BLaER1 treated with 17β-estradiol and CSF1 and Interleukin-3, amounts not matched to agents 10 nM and 100 nM (cell line): ENCODE measurements at regions not wholly inside any gene's neighbourhood (a gene's known extent, or its start where the extent isn't known, plus 50 kb on each side); places are given as distances from the start of the nearest gene placed in this dataset.

ENCODE experiments used
- H3K27ac ChIP-seq, 11 experiments: shearing (Covaris generic); formaldehyde crosslinking; 2 replicates each; pipeline ENCODE4 v1.8.1; 2022
- H3K27me3 ChIP-seq, 11 experiments: shearing (Covaris generic); formaldehyde crosslinking; 2 replicates each; pipeline ENCODE4 v1.8.1; 2022
- H3K36me3 ChIP-seq, 11 experiments: shearing (Covaris generic); formaldehyde crosslinking; 2 replicates each; pipeline ENCODE4 v1.8.1; 2022
- H3K4me1 ChIP-seq, 10 experiments: shearing (Covaris generic); formaldehyde crosslinking; 2 replicates each; pipeline ENCODE4 v1.8.1; 2022
- H3K4me2 ChIP-seq, 11 experiments: shearing (Covaris generic); formaldehyde crosslinking; 2 replicates each; pipeline ENCODE4 v1.8.1; 2022
- H3K4me3 ChIP-seq, 10 experiments: shearing (Covaris generic); formaldehyde crosslinking; 2 replicates each; pipeline ENCODE4 v1.8.1; 2022
- H3K9ac ChIP-seq, 11 experiments: shearing (Covaris generic); formaldehyde crosslinking; 2 replicates each; pipeline ENCODE4 v1.8.1; 2022
- H3K9me3 ChIP-seq, 11 experiments: shearing (Covaris generic); formaldehyde crosslinking; replicated peaks in 1 of 11; 2 replicates each; pipeline ENCODE4 v1.8.1; 2022
- H4K20me1 ChIP-seq, 11 experiments: shearing (Covaris generic); formaldehyde crosslinking; 2 replicates each; pipeline ENCODE4 v1.8.1; 2022
- Cebpa-rat ChIP-seq, 11 experiments: shearing (Covaris generic); IDR thresholded peaks; 2 replicates each; pipeline ENCODE4 v1.8.1; 2022

GRCh38 chr11:134640971-134641968 is 229.2 kb upstream of the B3GAT1 start:
- no peak overlapping the region for H3K9ac ChIP-seq
- no peaks in the 10 kb centered on the region for H3K36me3 ChIP-seq
- H4K20me1 ChIP-seq, result peaks cover 0 to 4% (median 0%) of the 10 kb centered on the region in 11 experiments; a peak in 3 of 22 replicates
- peaks cover 0 to 4% (median 0%) of the 10 kb centered on the region in 11 experiments; a peak in 2 of 22 replicates for H3K27me3 ChIP-seq
- peaks cover 0 to 33% (median 2%) of the 10 kb centered on the region in 10 experiments; a peak in 9 of 20 replicates for H3K4me1 ChIP-seq
- TF ChIP-seq Cebpa-rat (IDR thresholded peaks at IDR 0.05), result no peak
- no peak overlapping the region for H3K27ac ChIP-seq
- H3K4me3 ChIP-seq, result no peak overlapping the region
- no peaks in the 10 kb centered on the region for H3K9me3 ChIP-seq
- H3K4me2 ChIP-seq, result peak overlapping the region in 3 of 11 experiments; percentile 16 to 61 (median 60); a peak in 6 of 22 replicates

- H3K9ac ChIP-seq, result no peak overlapping the region
- H3K4me3 ChIP-seq, result no peak overlapping the region
- H3K27me3 ChIP-seq, result peaks cover 0 to 4% (median 0%) of the 10 kb centered on the region in 11 experiments; a peak in 2 of 22 replicates
- no peaks in the 10 kb centered on the region for H3K36me3 ChIP-seq
- peaks cover 0 to 4% (median 0%) of the 10 kb centered on the region in 11 experiments; a peak in 3 of 22 replicates for H4K20me1 ChIP-seq
- peak overlapping the region in 2 of 11 experiments; percentile 60 to 61; a peak in 4 of 22 replicates for H3K4me2 ChIP-seq
- H3K9me3 ChIP-seq, result no peaks in the 10 kb centered on the region
- no peak for TF ChIP-seq Cebpa-rat (IDR thresholded peaks at IDR 0.05)
- no peak overlapping the region for H3K27ac ChIP-seq
- peaks cover 0 to 33% (median 7%) of the 10 kb centered on the region in 10 experiments; a peak in 15 of 20 replicates for H3K4me1 ChIP-seq
These were observed 228.5 kb upstream of the B3GAT1 start for GRCh38 chr11:134640536-134640935.

GRCh38 chr11:134639586-134640330 is 227.7 kb upstream of the B3GAT1 start:
- Histone ChIP-seq H4K20me1 (peaks cover 0 to 4% (median 0%) of the 10 kb centered on the region in 11 experiments; a peak in 4 of 22 replicates), H3K4me2 (peak overlapping the region in 2 of 11 experiments; percentile 60 to 61; a peak in 3 of 22 replicates), H3K36me3 (no peaks in the 10 kb centered on the region), H3K27me3 (peaks cover 0 to 4% (median 0%) of the 10 kb centered on the region in 11 experiments; a peak in 2 of 22 replicates), H3K4me1 (peaks cover 0 to 33% (median 11%) of the 10 kb centered on the region in 10 experiments; a peak in 15 of 20 replicates), H3K4me3 (no peak overlapping the region), H3K27ac (no peak overlapping the region), H3K9me3 (no peaks in the 10 kb centered on the region), H3K9ac (no peak overlapping the region)
- TF ChIP-seq Cebpa-rat (IDR thresholded peaks at IDR 0.05), result no peak

GRCh38 chr11:134638796-134639430 is 226.9 kb upstream of the B3GAT1 start:
- Histone ChIP-seq H3K4me1 (peaks cover 0 to 33% (median 11%) of the 10 kb centered on the region in 10 experiments; a peak in 15 of 20 replicates), H3K27me3 (peaks cover 0 to 4% (median 0%) of the 10 kb centered on the region in 11 experiments; a peak in 2 of 22 replicates), H3K4me2 (peak overlapping the region in 2 of 11 experiments; percentile 60 to 61; a peak in 3 of 22 replicates), H3K36me3 (no peaks in the 10 kb centered on the region), H4K20me1 (peaks cover 0 to 4% (median 0%) of the 10 kb centered on the region in 11 experiments; a peak in 3 of 22 replicates), H3K9ac (no peak overlapping the region), H3K27ac (no peak overlapping the region), H3K4me3 (no peak overlapping the region), H3K9me3 (no peaks in the 10 kb centered on the region)
- no peak for TF ChIP-seq Cebpa-rat (IDR thresholded peaks at IDR 0.05)

- H3K4me1 ChIP-seq, result peaks cover 0 to 33% (median 11%) of the 10 kb centered on the region in 10 experiments; a peak in 15 of 20 replicates
- peaks cover 0 to 5% (median 0%) of the 10 kb centered on the region in 11 experiments; a peak in 4 of 22 replicates for H4K20me1 ChIP-seq
- no peaks in the 10 kb centered on the region for H3K36me3 ChIP-seq
- no peak overlapping the region for H3K4me3 ChIP-seq
- no peak for TF ChIP-seq Cebpa-rat (IDR thresholded peaks at IDR 0.05)
- no peaks in the 10 kb centered on the region for H3K9me3 ChIP-seq
- H3K9ac ChIP-seq, result no peak overlapping the region
- H3K4me2 ChIP-seq, result no peak overlapping the region
- H3K27me3 ChIP-seq, result no peaks in the 10 kb centered on the region
- H3K27ac ChIP-seq, result no peak overlapping the region
These were observed 225.3 kb upstream of the B3GAT1 start for GRCh38 chr11:134637091-134638015.

GRCh38 chr11:134636071-134636470 is 224.0 kb upstream of the B3GAT1 start:
- Histone ChIP-seq H3K36me3 (no peaks in the 10 kb centered on the region), H3K4me3 (no peak overlapping the region), H3K9ac (no peak overlapping the region), H4K20me1 (peaks cover 0 to 8% (median 0%) of the 10 kb centered on the region in 11 experiments; a peak in 4 of 22 replicates), H3K27me3 (no peaks in the 10 kb centered on the region), H3K27ac (no peak overlapping the region), H3K4me2 (peak overlapping the region in 2 of 11 experiments; percentile 4 to 23; a peak in 1 of 22 replicates), H3K9me3 (no peaks in the 10 kb centered on the region), H3K4me1 (peaks cover 0 to 24% (median 11%) of the 10 kb centered on the region in 10 experiments; a peak in 15 of 20 replicates)
- TF ChIP-seq Cebpa-rat (IDR thresholded peaks at IDR 0.05), result no peak

GRCh38 chr11:134634897-134635831 is 223.1 kb upstream of the B3GAT1 start:
- Histone ChIP-seq H3K4me2 (peak overlapping the region in 2 of 11 experiments; percentile 4 to 23; a peak in 2 of 22 replicates), H3K4me1 (peaks cover 0 to 15% (median 10%) of the 10 kb centered on the region in 10 experiments; a peak in 14 of 20 replicates), H3K27ac (no peak overlapping the region), H3K9ac (no peak overlapping the region), H3K27me3 (no peaks in the 10 kb centered on the region), H4K20me1 (peaks cover 0 to 8% (median 0%) of the 10 kb centered on the region in 11 experiments; a peak in 4 of 22 replicates), H3K36me3 (no peaks in the 10 kb centered on the region), H3K9me3 (no peaks in the 10 kb centered on the region), H3K4me3 (no peak overlapping the region)
- TF ChIP-seq Cebpa-rat (IDR thresholded peaks at IDR 0.05), result no peak
